ENCODE measurements at regions not wholly inside any gene's neighbourhood (a gene's known extent, or its start where the extent isn't known, plus 50 kb on each side); places are given as distances from the start of the nearest gene placed in this dataset.

DNA sequence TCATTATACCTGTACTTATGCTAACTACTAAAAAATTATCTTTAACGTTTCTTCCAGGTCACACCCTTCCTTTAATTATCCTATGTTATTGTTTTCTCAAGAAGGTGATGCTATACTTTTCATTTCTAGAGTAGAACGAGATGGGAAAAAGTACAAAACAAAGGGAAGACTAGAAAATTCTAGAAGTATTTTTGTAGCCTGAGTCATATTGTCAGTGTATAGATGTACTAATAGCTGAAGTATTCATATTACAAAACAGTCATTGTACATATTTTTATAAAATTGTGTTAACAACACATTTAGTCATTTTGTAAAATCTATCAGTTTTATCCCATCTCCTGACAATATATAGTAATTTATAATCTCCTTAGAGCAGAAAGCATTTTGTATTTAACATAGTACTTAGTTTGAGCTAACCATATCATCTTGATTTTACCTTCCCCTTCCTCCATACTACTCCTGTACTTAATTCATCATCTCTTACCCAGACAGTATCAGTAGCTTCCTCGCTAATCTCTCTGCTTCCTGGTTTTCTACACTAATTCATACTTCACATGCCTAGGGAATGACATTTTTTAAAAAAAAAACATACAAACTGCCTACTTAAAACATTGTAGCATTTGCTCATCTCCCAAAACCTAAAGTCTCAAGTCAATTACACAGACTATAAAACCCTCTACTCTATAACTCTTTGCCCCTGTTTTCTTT, 920.9 kb downstream of the RPS29 start:
- TF ChIP-seq CTCF (IDR thresholded peaks at IDR 0.05), result no peak
- no peaks in the 10 kb centered on the region for H3K36me3 Mint-ChIP-seq (ENCODE audit: low read depth)
- no peak for DNase-seq (ENCODE audit: low spot score)
- H3K4me1 Mint-ChIP-seq (ENCODE audit: low read depth), result no peaks in the 10 kb centered on the region
- H3K27me3 Mint-ChIP-seq (ENCODE audit: low read depth), result peaks cover 2% of the 10 kb centered on the region
- no peak overlapping the region for H3K27ac Mint-ChIP-seq (ENCODE audit: unreplicated experiment)
- H3K9me3 Mint-ChIP-seq (ENCODE audit: low read depth), result peaks cover 15% of the 10 kb centered on the region
- H3K4me3 Mint-ChIP-seq (ENCODE audit: unreplicated experiment), result no peak overlapping the region

- H3K9me3 Mint-ChIP-seq (ENCODE audit: low read depth), result peaks cover 21% of the 10 kb centered on the region
- DNase-seq (ENCODE audit: low spot score), result no peak
- no peak overlapping the region for H3K4me3 Mint-ChIP-seq (ENCODE audit: unreplicated experiment)
- TF ChIP-seq CTCF (IDR thresholded peaks at IDR 0.05), result no peak
- H3K27ac Mint-ChIP-seq (ENCODE audit: unreplicated experiment), result no peak overlapping the region
- peaks cover 2% of the 10 kb centered on the region for H3K27me3 Mint-ChIP-seq (ENCODE audit: low read depth)
- no peaks in the 10 kb centered on the region for H3K36me3 Mint-ChIP-seq (ENCODE audit: low read depth)
- H3K4me1 Mint-ChIP-seq (ENCODE audit: low read depth), result no peaks in the 10 kb centered on the region
Observed at GRCh38 chr14:48643241-48643640, 942.9 kb downstream of the RPS29 start.

- DNase-seq (ENCODE audit: low spot score), result no peak
- no peak overlapping the region for H3K4me3 Mint-ChIP-seq (ENCODE audit: unreplicated experiment)
- no peaks in the 10 kb centered on the region for H3K36me3 Mint-ChIP-seq (ENCODE audit: low read depth)
- peaks cover 2% of the 10 kb centered on the region for H3K9me3 Mint-ChIP-seq (ENCODE audit: low read depth)
- H3K4me1 Mint-ChIP-seq (ENCODE audit: low read depth), result no peaks in the 10 kb centered on the region
- no peak overlapping the region for H3K27ac Mint-ChIP-seq (ENCODE audit: unreplicated experiment)
- no peak for TF ChIP-seq CTCF (IDR thresholded peaks at IDR 0.05)
- H3K27me3 Mint-ChIP-seq (ENCODE audit: low read depth), result no peaks in the 10 kb centered on the region
Observed at GRCh38 chr14:48628870-48629269, 953.5 kb upstream of the MDGA2 start.

- H3K36me3 Mint-ChIP-seq (ENCODE audit: low read depth), result no peaks in the 10 kb centered on the region
- TF ChIP-seq CTCF (IDR thresholded peaks at IDR 0.05), result no peak
- DNase-seq (ENCODE audit: low spot score), result no peak
- no peaks in the 10 kb centered on the region for H3K4me1 Mint-ChIP-seq (ENCODE audit: low read depth)
- H3K4me3 Mint-ChIP-seq (ENCODE audit: unreplicated experiment), result no peak overlapping the region
- no peaks in the 10 kb centered on the region for H3K27me3 Mint-ChIP-seq (ENCODE audit: low read depth)
- H3K9me3 Mint-ChIP-seq (ENCODE audit: low read depth), result no peaks in the 10 kb centered on the region
- no peak overlapping the region for H3K27ac Mint-ChIP-seq (ENCODE audit: unreplicated experiment)
Observed at GRCh38 chr14:48622980-48623379, 947.6 kb upstream of the MDGA2 start.

DNA sequence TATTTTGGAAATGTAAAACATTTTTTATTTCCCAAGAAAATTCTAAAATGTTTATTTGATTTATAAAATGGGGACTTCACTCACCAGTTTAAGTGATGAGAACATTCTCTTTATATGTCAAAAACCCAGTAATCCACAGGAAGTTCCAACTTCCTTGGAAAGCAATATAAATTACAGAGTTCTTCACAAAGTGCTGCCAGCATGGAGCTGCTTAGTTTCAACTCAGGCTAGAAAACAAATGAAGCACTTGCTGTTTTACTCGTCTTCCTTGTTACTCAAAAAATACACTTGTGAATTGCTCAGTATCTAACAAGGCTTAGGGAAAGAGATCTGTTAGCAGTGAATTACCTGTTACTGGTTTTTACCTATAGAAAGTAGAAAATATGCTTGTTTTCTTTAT, 942.7 kb upstream of the MDGA2 start:
- Mint-ChIP-seq H3K27me3 (ENCODE audit: low read depth) (no peaks in the 10 kb centered on the region), H3K9me3 (ENCODE audit: low read depth) (no peaks in the 10 kb centered on the region), H3K36me3 (ENCODE audit: low read depth) (no peaks in the 10 kb centered on the region), H3K27ac (ENCODE audit: unreplicated experiment) (no peak overlapping the region), H3K4me1 (ENCODE audit: low read depth) (no peaks in the 10 kb centered on the region), H3K4me3 (ENCODE audit: unreplicated experiment) (no peak overlapping the region)
- DNase-seq (ENCODE audit: low spot score), result no peak
- TF ChIP-seq CTCF (IDR thresholded peaks at IDR 0.05), result no peak

Data from chondrocyte (in vitro differentiated cells).